PC-3 (cell line): ENCODE measurements at regions not wholly inside any gene's neighbourhood (a gene's known extent, or its start where the extent isn't known, plus 50 kb on each side); places are given as distances from the start of the nearest gene placed in this dataset.
"Not testable (repeated sequence)": the region's sequence is repeated elsewhere in the genome, so short reads cannot be mapped to it uniquely, and the experiment has no call there.

Source experiments
- ATAC-seq: fragments of 200-7000 bp; cut with Tn5 transposase; 2 replicates; pipeline ENCODE4 v1.9.1; 2020; ENCODE audit warnings: mild to moderate bottlenecking, moderate library complexity
- BruUV-seq: library from RNA; stranded (reverse); fragments of 400-500 nt; replicated peaks from 2 replicates; lab custom pipeline; 2021; lab: Mats Ljungman, UMichigan
- CTCF ChIA-PET: fragments of 300-600 bp; sonication (Branson Sonifier 250); formaldehyde crosslinking; loops from one replicate; lab custom pipeline; 2022; ENCODE audit warnings: antibody characterized with exemption; lab: Charles Lee
- POLR2A ChIA-PET: fragments of 300-600 bp; sonication (Branson Sonifier 250); formaldehyde crosslinking; loops from one replicate; lab custom pipeline; 2022; ENCODE audit warnings: antibody characterized with exemption; ENCODE audit not compliant: unreplicated experiment; lab: Charles Lee
- DNase-seq: peaks from one replicate; pipeline ENCODE4 v3.0.0-alpha.2; 2015
- H2AFZ ChIP-seq: fragments of 300-600 bp; sonication (generic); 2 replicates; pipeline ENCODE4 v1.6.0; 2016; ENCODE audit warnings: antibody characterized with exemption, low read length
- H3F3A ChIP-seq: fragments of 300-600 bp; sonication (generic); one replicate; pipeline ENCODE4 v1.6.0; 2017; ENCODE audit warnings: antibody characterized with exemption, low read length, control low read depth, mild to moderate bottlenecking; ENCODE audit not compliant: unreplicated experiment
- H3K27ac ChIP-seq: fragments of 300-600 bp; sonication (generic); 2 replicates; pipeline ENCODE4 v1.5.1; 2016; ENCODE audit warnings: mild to moderate bottlenecking, low read length
- H3K27me3 ChIP-seq: fragments of 300-600 bp; sonication (generic); 2 replicates; pipeline ENCODE4 v1.6.1; 2016; ENCODE audit warnings: low read length, mixed read lengths
- H3K36me3 ChIP-seq: fragments of 300-600 bp; sonication (generic); 2 replicates; pipeline ENCODE4 v1.6.1; 2016; ENCODE audit warnings: low read depth, mixed run types, low read length, mixed read lengths
- H3K4me1 ChIP-seq: fragments of 300-600 bp; sonication (generic); 2 replicates; pipeline ENCODE4 v1.5.1; 2016; ENCODE audit warnings: low read length; ENCODE audit not compliant: insufficient read depth
- H3K4me2 ChIP-seq: fragments of 300-600 bp; sonication (generic); 2 replicates; pipeline ENCODE4 v1.6.0; 2016; ENCODE audit warnings: low read length
- H3K4me3 ChIP-seq: fragments of 300-600 bp; sonication (generic); 2 replicates; pipeline ENCODE4 v1.5.1; 2016; ENCODE audit warnings: mild to moderate bottlenecking, low read length, mixed read lengths
- H3K79me2 ChIP-seq: fragments of 300-600 bp; sonication (generic); 2 replicates; pipeline ENCODE4 v1.6.1; 2017; ENCODE audit warnings: low read length, mixed read lengths
- H3K9ac ChIP-seq: fragments of 300-600 bp; sonication (generic); 2 replicates; pipeline ENCODE4 v1.6.0; 2016; ENCODE audit warnings: mild to moderate bottlenecking, low read length
- H3K9me2 ChIP-seq: fragments of 300-600 bp; sonication (generic); replicated peaks from 2 replicates; pipeline ENCODE4 v1.6.1; 2016; ENCODE audit warnings: mixed run types, low read length, mixed read lengths
- H3K9me3 ChIP-seq: fragments of 300-600 bp; sonication (generic); 2 replicates; pipeline ENCODE4 v1.6.1; 2016; ENCODE audit warnings: low read length, mixed read lengths
- H4K20me1 ChIP-seq: fragments of 300-600 bp; sonication (generic); 2 replicates; pipeline ENCODE4 v1.6.1; 2016; ENCODE audit warnings: low read length, mixed read lengths
- EZH2 ChIP-seq: fragments of 300-600 bp; sonication (generic); IDR thresholded peaks from one replicate; pipeline ENCODE4 v1.6.1; 2017; ENCODE audit warnings: antibody characterized with exemption, mild to moderate bottlenecking, low read length; ENCODE audit not compliant: unreplicated experiment
- EZH2phosphoT487 ChIP-seq: fragments of 300-600 bp; sonication (generic); IDR thresholded peaks from 2 replicates; pipeline ENCODE4 v1.6.1; 2018; ENCODE audit warnings: mild to moderate bottlenecking, antibody characterized with exemption, low read length, borderline replicate concordance
- intact Hi-C: fragments of 100-400 bp; cut with micrococcal nuclease; formaldehyde crosslinking; loops from 2 replicates; pipeline ENCODE4 v1.9.0; 2023
- TF ChIP-seq, protein P1 (sequence below): fragments of 300-600 bp; sonication (generic); conservative IDR thresholded peaks from 2 replicates; pipeline ENCODE4 v1.5.1; 2017; ENCODE audit warnings: antibody characterized with exemption, low read depth, mild to moderate bottlenecking, low read length

DNA sequence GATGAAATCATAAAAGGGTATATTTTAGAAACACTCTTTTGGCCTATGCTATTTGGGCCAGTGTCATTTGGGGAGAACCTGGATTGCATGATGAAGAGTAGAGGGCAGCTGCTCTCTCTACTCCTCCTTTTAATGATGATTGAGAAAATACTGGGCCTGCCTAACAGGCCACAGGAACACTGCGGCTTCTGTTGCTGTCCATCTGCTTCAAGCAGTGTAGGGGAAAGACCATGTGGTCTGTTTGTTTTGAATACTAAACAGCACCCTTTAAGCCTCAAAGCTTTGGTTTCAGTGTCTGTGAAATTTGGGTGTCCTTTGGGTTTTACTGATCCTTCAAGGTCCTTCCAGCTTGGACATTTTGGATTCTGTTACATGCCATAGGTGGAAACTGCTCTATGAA is 78.0 kb downstream of the TTC6 start:
- no peak overlapping the region for H3K27ac ChIP-seq
- no peaks in the 10 kb centered on the region for H3K9me3 ChIP-seq
- H3F3A ChIP-seq = no peaks in the 10 kb centered on the region
- no peak for TF ChIP-seq EZH2
- TF ChIP-seq, protein P1, sequence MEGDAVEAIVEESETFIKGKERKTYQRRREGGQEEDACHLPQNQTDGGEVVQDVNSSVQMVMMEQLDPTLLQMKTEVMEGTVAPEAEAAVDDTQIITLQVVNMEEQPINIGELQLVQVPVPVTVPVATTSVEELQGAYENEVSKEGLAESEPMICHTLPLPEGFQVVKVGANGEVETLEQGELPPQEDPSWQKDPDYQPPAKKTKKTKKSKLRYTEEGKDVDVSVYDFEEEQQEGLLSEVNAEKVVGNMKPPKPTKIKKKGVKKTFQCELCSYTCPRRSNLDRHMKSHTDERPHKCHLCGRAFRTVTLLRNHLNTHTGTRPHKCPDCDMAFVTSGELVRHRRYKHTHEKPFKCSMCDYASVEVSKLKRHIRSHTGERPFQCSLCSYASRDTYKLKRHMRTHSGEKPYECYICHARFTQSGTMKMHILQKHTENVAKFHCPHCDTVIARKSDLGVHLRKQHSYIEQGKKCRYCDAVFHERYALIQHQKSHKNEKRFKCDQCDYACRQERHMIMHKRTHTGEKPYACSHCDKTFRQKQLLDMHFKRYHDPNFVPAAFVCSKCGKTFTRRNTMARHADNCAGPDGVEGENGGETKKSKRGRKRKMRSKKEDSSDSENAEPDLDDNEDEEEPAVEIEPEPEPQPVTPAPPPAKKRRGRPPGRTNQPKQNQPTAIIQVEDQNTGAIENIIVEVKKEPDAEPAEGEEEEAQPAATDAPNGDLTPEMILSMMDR = no peak
- TF ChIP-seq EZH2phosphoT487 = no peak
- H4K20me1 ChIP-seq = no peaks in the 10 kb centered on the region
- ChIA-PET POLR2A (no interaction called here), CTCF (no interaction called here)
- no peaks in the 10 kb centered on the region for H3K79me2 ChIP-seq
- H2AFZ ChIP-seq = no peak overlapping the region
- no peak for DNase-seq
- no peaks in the 10 kb centered on the region for H3K36me3 ChIP-seq
- intact Hi-C loops = no loop called here
- no peak overlapping the region for H3K4me3 ChIP-seq
- no TSS peak for BruUV-seq
- no peak overlapping the region for H3K9ac ChIP-seq
- H3K9me2 ChIP-seq = no peaks in the 10 kb centered on the region
- no peak for ATAC-seq
- no peaks in the 10 kb centered on the region for H3K27me3 ChIP-seq
- peaks cover 7% of the 10 kb centered on the region for H3K4me1 ChIP-seq
- no peak overlapping the region for H3K4me2 ChIP-seq

- no peak for ATAC-seq
- H3K79me2 ChIP-seq = no peaks in the 10 kb centered on the region
- POLR2A ChIA-PET = interaction anchor here (0.6 kb wide), 1 partner anchor 83 kb away, joined by 7 read pairs; no protein-coding TSS in a partner anchor
- no peaks in the 10 kb centered on the region for H3K9me3 ChIP-seq
- no peak for TF ChIP-seq EZH2phosphoT487
- H4K20me1 ChIP-seq = no peaks in the 10 kb centered on the region
- no peaks in the 10 kb centered on the region for H3K9me2 ChIP-seq
- H3K27ac ChIP-seq = no peak overlapping the region
- no TSS peak for BruUV-seq
- no peak overlapping the region for H3K9ac ChIP-seq
- no peaks in the 10 kb centered on the region for H3F3A ChIP-seq
- intact Hi-C loops = no loop called here
- no peak for DNase-seq
- H3K36me3 ChIP-seq = no peaks in the 10 kb centered on the region
- no peak overlapping the region for H3K4me2 ChIP-seq
- no peak overlapping the region for H3K4me3 ChIP-seq
- H2AFZ ChIP-seq = no peak overlapping the region
- no peaks in the 10 kb centered on the region for H3K27me3 ChIP-seq
- CTCF ChIA-PET = no interaction called here
- H3K4me1 ChIP-seq = no peaks in the 10 kb centered on the region
Observed at GRCh38 chr14:37678916-37679315, 83.5 kb downstream of the TTC6 start.

DNA sequence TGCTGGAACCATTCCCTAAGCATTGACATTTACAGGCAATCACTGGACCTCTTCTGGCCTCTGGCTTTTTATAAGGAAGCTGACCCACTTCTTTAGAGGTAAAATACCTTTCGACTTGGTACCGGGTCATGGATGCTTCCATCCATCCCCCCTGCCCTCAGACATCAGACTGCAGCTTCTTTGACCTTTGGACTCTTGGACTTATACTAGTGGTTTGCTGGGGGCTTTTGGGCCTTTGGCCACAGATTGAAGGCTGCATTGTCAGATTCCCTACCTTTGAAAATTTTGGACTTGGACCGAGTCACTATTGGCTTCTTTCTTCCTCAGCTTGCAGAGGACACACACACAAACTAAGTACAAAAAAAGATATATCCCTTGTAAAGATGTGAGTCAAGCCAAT is 86.1 kb downstream of the TTC6 start:
- DNase-seq = no peak
- Histone ChIP-seq H3K27me3 (no peaks in the 10 kb centered on the region), H3K9ac (no peak overlapping the region), H3K27ac (no peak overlapping the region), H3K9me2 (no peaks in the 10 kb centered on the region), H4K20me1 (no peaks in the 10 kb centered on the region), H3K79me2 (no peaks in the 10 kb centered on the region), H3K9me3 (no peaks in the 10 kb centered on the region), H2AFZ (no peak overlapping the region), H3K4me1 (no peaks in the 10 kb centered on the region), H3F3A (no peaks in the 10 kb centered on the region), H3K4me3 (no peak overlapping the region), H3K36me3 (0 out of 2 replicates have a peak, but pooled peaks cover 3% of the 10 kb centered on the region), H3K4me2 (no peak overlapping the region)
- BruUV-seq = no TSS peak
- ChIA-PET POLR2A (no interaction called here), CTCF (interaction anchor here (0.6 kb wide), 1 partner anchor 166 kb away, joined by 3 read pairs; no protein-coding TSS in a partner anchor)
- no peak for TF ChIP-seq EZH2phosphoT487
- TF ChIP-seq EZH2 = no peak
- TF ChIP-seq, protein P1 = no peak
- intact Hi-C loops = no loop called here
- no peak for ATAC-seq

DNA sequence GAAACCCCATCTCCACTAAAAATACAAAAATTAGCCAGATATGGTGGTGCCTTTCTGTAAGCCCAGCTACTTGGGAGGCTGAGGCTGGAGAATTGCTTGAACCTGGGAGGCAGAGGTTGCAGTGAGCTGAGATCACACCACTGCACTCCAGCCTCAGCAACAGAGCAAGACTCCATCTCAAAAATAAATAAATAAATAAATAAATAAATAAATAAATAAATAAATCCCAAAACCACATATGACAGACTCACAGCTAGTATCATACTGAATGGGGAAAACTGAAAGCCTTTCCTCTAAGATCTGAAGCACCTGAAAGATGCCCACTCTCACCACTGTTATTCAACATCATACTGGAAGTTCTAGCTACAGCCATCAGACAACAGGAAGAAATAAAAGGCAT is 97.3 kb downstream of the TTC6 start:
- BruUV-seq, H3K9me2 ChIP-seq, DNase-seq, CTCF ChIA-PET, H3K79me2 ChIP-seq, H3K27ac ChIP-seq, H3K36me3 ChIP-seq, H3K27me3 ChIP-seq, H3K9ac ChIP-seq, H3K4me3 ChIP-seq, H2AFZ ChIP-seq, H3K9me3 ChIP-seq, ATAC-seq, intact Hi-C loops, H3K4me2 ChIP-seq, H4K20me1 ChIP-seq, H3F3A ChIP-seq, POLR2A ChIA-PET: not testable (repeated sequence)
- peaks cover 18% of the 10 kb centered on the region for H3K4me1 ChIP-seq

- H3K27ac ChIP-seq, intact Hi-C loops, H3K9me2 ChIP-seq, H3K9me3 ChIP-seq, H4K20me1 ChIP-seq, H3K4me3 ChIP-seq, H2AFZ ChIP-seq, H3K4me2 ChIP-seq, BruUV-seq, H3F3A ChIP-seq, ATAC-seq, CTCF ChIA-PET, H3K27me3 ChIP-seq, H3K79me2 ChIP-seq, H3K9ac ChIP-seq, POLR2A ChIA-PET, DNase-seq, H3K36me3 ChIP-seq: not testable (repeated sequence)
- H3K4me1 ChIP-seq = peaks cover 25% of the 10 kb centered on the region
Observed at GRCh38 chr14:37693420-37693819, 98.0 kb downstream of the TTC6 start.
